OCI-LY7 (cell line): ENCODE measurements at regions not wholly inside any gene's neighbourhood (a gene's known extent, or its start where the extent isn't known, plus 50 kb on each side); places are given as distances from the start of the nearest gene placed in this dataset.

Source experiments
- BruUV-seq: library from RNA; stranded (reverse); fragments of 400-500 nt; replicated peaks from 2 replicates; lab custom pipeline; 2021; lab: Mats Ljungman, UMichigan
- CTCF ChIA-PET: fragments of 300-600 bp; sonication (Branson Sonifier 250); formaldehyde crosslinking; loops from one replicate; lab custom pipeline; 2022; ENCODE audit warnings: antibody characterized with exemption; ENCODE audit not compliant: unreplicated experiment; lab: Charles Lee
- POLR2A ChIA-PET: fragments of 300-600 bp; sonication (Branson Sonifier 250); formaldehyde crosslinking; loops from one replicate; lab custom pipeline; 2022; ENCODE audit warnings: antibody characterized with exemption; lab: Charles Lee
- DNase-seq: peaks from one replicate; pipeline ENCODE4 v3.0.0-alpha.2; 2015; ENCODE audit warnings: low spot score
- H2AFZ ChIP-seq: fragments of 200-600 bp; sonication (generic), shearing (Covaris generic); 2 replicates; pipeline ENCODE4 v1.6.1; 2014; ENCODE audit warnings: mild to moderate bottlenecking, antibody characterized with exemption, low read length, moderate library complexity
- H3K27ac ChIP-seq: fragments of 200-600 bp; sonication (generic); 2 replicates; pipeline ENCODE4 v1.5.1; 2014; ENCODE audit warnings: mixed run types, low read depth, mild to moderate bottlenecking, moderate library complexity, low read length, inconsistent platforms; ENCODE audit not compliant: poor library complexity, severe bottlenecking
- H3K36me3 ChIP-seq: fragments of 200-600 bp; sonication (generic); 2 replicates; pipeline ENCODE4 v1.6.1; 2014; ENCODE audit warnings: mild to moderate bottlenecking, antibody characterized with exemption, low read length, moderate library complexity, mixed read lengths; ENCODE audit not compliant: insufficient read depth
- H3K4me1 ChIP-seq: fragments of 200-600 bp; sonication (generic); 2 replicates; pipeline ENCODE4 v1.5.1; 2014; ENCODE audit warnings: mild to moderate bottlenecking, low read length; ENCODE audit not compliant: insufficient read depth, poor library complexity, severe bottlenecking
- H3K4me2 ChIP-seq: fragments of 200-600 bp; sonication (generic); 2 replicates; pipeline ENCODE4 v1.6.1; 2014; ENCODE audit warnings: mild to moderate bottlenecking, low read length
- H3K4me3 ChIP-seq: fragments of 200-600 bp; sonication (generic); 2 replicates; pipeline ENCODE4 v1.5.1; 2014; ENCODE audit warnings: mild to moderate bottlenecking, low read depth, low read length; ENCODE audit not compliant: poor library complexity, severe bottlenecking
- H3K79me2 ChIP-seq: fragments of 200-600 bp; sonication (generic); 2 replicates; pipeline ENCODE4 v1.6.1; 2016; ENCODE audit warnings: low read depth, mild to moderate bottlenecking, low read length, moderate library complexity, mixed read lengths; ENCODE audit not compliant: insufficient read depth
- H3K9me2 ChIP-seq: fragments of 200-600 bp; sonication (generic); 2 replicates; pipeline ENCODE4 v1.6.1; 2016; ENCODE audit warnings: mild to moderate bottlenecking, low read length, mixed read lengths; ENCODE audit not compliant: insufficient read depth
- H3K9me3 ChIP-seq: fragments of 200-600 bp; sonication (generic); 2 replicates; pipeline ENCODE4 v1.6.1; 2014; ENCODE audit warnings: mild to moderate bottlenecking, mixed run types, low read length, mixed read lengths
- H4K20me1 ChIP-seq: fragments of 200-600 bp; sonication (generic); 2 replicates; pipeline ENCODE4 v1.6.1; 2014; ENCODE audit warnings: mild to moderate bottlenecking, antibody characterized with exemption, low read length, moderate library complexity, mixed read lengths; ENCODE audit not compliant: insufficient read depth
- EZH2phosphoT487 ChIP-seq: fragments of 200-600 bp; sonication (generic); IDR thresholded peaks from 2 replicates; pipeline ENCODE4 v1.6.1; 2018; ENCODE audit warnings: low read depth, borderline replicate concordance, mild to moderate bottlenecking, mixed run types, antibody characterized with exemption, low read length, moderate library complexity, mixed read lengths
- intact Hi-C: fragments of 100-400 bp; cut with micrococcal nuclease; formaldehyde crosslinking; loops from one replicate; pipeline ENCODE4 v1.10.0; 2022; ENCODE audit not compliant: unreplicated experiment
- TF ChIP-seq, protein P1 (sequence below): fragments of 200-600 bp; sonication (generic); conservative IDR thresholded peaks from 2 replicates; pipeline ENCODE4 v1.5.1; 2014; ENCODE audit warnings: mild to moderate bottlenecking, antibody characterized with exemption, low read length, moderate library complexity, mixed read lengths

DNA sequence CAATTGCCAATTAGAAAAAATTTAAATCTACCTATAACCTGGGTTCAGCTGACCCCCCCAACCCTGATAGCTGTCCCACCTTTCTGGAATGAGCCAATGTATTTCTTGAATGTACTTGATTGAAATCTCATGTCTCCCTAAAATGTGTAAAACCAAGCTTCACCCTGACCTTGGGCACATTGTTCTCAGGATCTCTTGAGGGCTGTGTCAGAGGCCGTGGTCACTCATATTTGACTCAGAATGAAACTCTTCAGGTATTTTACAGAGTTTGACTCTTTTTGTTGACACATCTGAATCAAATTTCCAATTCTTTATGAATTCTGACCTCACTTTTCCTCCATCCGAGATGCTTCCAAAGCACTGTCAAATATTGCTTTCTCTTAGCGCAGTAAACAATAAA, 115.3 kb upstream of the BEND4 start:
- Histone ChIP-seq H3K9me2 (no peaks in the 10 kb centered on the region), H3K27ac (no peak overlapping the region), H4K20me1 (no peaks in the 10 kb centered on the region), H2AFZ (no peak overlapping the region), H3K4me2 (no peak overlapping the region), H3K9me3 (no peaks in the 10 kb centered on the region), H3K4me1 (no peaks in the 10 kb centered on the region), H3K4me3 (no peak overlapping the region), H3K36me3 (no peaks in the 10 kb centered on the region), H3K79me2 (no peaks in the 10 kb centered on the region)
- POLR2A ChIA-PET, result no interaction called here
- TF ChIP-seq, protein P1, sequence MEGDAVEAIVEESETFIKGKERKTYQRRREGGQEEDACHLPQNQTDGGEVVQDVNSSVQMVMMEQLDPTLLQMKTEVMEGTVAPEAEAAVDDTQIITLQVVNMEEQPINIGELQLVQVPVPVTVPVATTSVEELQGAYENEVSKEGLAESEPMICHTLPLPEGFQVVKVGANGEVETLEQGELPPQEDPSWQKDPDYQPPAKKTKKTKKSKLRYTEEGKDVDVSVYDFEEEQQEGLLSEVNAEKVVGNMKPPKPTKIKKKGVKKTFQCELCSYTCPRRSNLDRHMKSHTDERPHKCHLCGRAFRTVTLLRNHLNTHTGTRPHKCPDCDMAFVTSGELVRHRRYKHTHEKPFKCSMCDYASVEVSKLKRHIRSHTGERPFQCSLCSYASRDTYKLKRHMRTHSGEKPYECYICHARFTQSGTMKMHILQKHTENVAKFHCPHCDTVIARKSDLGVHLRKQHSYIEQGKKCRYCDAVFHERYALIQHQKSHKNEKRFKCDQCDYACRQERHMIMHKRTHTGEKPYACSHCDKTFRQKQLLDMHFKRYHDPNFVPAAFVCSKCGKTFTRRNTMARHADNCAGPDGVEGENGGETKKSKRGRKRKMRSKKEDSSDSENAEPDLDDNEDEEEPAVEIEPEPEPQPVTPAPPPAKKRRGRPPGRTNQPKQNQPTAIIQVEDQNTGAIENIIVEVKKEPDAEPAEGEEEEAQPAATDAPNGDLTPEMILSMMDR, result no peak
- no peak for TF ChIP-seq EZH2phosphoT487
- intact Hi-C loops, result no loop called here
- CTCF ChIA-PET, result no interaction called here
- no TSS peak for BruUV-seq
- DNase-seq, result no peak

DNA sequence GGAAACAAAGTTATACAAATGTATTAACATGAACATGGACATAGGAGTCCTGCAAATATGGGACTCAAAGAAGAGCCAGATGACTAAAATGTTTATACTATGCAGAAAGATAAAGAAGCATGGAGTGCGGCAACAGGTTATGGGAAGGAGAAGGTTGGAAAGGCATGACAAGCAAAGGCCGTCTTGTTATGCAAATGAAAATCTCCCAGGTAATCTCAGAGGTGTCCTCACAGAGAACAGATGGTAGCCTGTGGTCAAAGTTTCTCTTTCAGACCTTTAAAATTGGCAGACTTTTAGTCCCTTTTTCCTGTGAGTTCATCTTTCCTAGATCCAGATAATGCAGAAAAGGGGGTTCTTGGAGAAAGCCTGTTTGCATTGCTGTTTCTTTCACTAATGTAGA, 116.4 kb upstream of the BEND4 start:
- Histone ChIP-seq H2AFZ (no peak overlapping the region), H3K79me2 (no peaks in the 10 kb centered on the region), H3K4me2 (no peak overlapping the region), H3K27ac (no peak overlapping the region), H3K36me3 (no peaks in the 10 kb centered on the region), H4K20me1 (no peaks in the 10 kb centered on the region), H3K9me2 (no peaks in the 10 kb centered on the region), H3K4me1 (no peaks in the 10 kb centered on the region), H3K9me3 (no peaks in the 10 kb centered on the region), H3K4me3 (no peak overlapping the region)
- DNase-seq, result no peak
- POLR2A ChIA-PET, result no interaction called here
- CTCF ChIA-PET, result no interaction called here
- intact Hi-C loops, result no loop called here
- TF ChIP-seq, protein P1, result no peak
- no peak for TF ChIP-seq EZH2phosphoT487
- no TSS peak for BruUV-seq

DNA sequence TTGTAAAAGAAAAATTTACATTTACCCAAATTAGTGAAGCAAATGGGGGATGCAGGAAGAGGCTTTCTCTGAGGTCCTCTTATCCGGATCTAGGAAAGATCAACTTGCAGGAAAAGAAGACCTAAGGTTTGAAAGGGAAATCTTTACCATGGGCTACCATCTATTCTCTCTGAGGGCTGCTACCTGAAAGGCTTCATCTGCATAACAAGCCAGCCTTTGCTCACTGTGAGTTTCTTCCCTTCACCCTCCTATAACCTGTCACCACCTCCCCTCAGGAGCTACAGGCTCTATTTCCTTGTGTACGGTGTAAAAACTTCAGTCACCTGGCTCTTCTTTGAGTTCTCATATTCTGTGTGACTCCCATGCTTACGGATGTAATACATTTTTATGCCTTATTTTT, 118.6 kb upstream of the BEND4 start:
- BruUV-seq, result no TSS peak
- intact Hi-C loops, result no loop called here
- CTCF ChIA-PET, result no interaction called here

More for the DNA sequence above, 118.6 kb upstream of the BEND4 start:
- Histone ChIP-seq H2AFZ (no peak overlapping the region), H3K4me3 (no peak overlapping the region), H3K4me2 (no peak overlapping the region), H3K27ac (no peak overlapping the region), H3K79me2 (no peaks in the 10 kb centered on the region), H3K36me3 (no peaks in the 10 kb centered on the region), H3K9me3 (no peaks in the 10 kb centered on the region), H4K20me1 (no peaks in the 10 kb centered on the region), H3K4me1 (no peaks in the 10 kb centered on the region), H3K9me2 (no peaks in the 10 kb centered on the region)
- TF ChIP-seq, protein P1, result no peak
- no peak for TF ChIP-seq EZH2phosphoT487
- DNase-seq, result no peak
- POLR2A ChIA-PET, result interaction anchor here (0.6 to 0.7 kb wide), 2 partner anchors 341 to 766 kb away, joined by 4 to 7 read pairs; no protein-coding TSS in a partner anchor
